Bronchial epithelial cell (primary cell): ENCODE measurements at regions not wholly inside any gene's neighbourhood (a gene's known extent, or its start where the extent isn't known, plus 50 kb on each side); places are given as distances from the start of the nearest gene placed in this dataset.
"Not testable (repeated sequence)": the region's sequence is repeated elsewhere in the genome, so short reads cannot be mapped to it uniquely, and the experiment has no call there.

Experiments
- DNase-seq: peaks from one replicate; pipeline ENCODE4 v3.0.0-alpha.2; 2010; ENCODE audit warnings: low read depth
- FAIRE-seq: peaks from 2 replicates; lab custom pipeline; 2011; peaks lifted over from hg19 to GRCh38; lab: Jason Lieb, UNC
- H3K27me3 ChIP-seq: 2 replicates; pipeline ENCODE4 v1.5.1; 2011; ENCODE audit warnings: low read length; ENCODE audit not compliant: control insufficient read depth, insufficient read depth
- H3K36me3 ChIP-seq: 2 replicates; pipeline ENCODE4 v1.5.1; 2011; ENCODE audit warnings: low read length; ENCODE audit not compliant: control insufficient read depth, insufficient read depth
- H3K4me3 ChIP-seq: 2 replicates; pipeline ENCODE4 v1.5.1; 2011; ENCODE audit warnings: mild to moderate bottlenecking, low read depth, low read length, control low read depth
- CTCF ChIP-seq: IDR thresholded peaks from 2 replicates; pipeline ENCODE4 v1.5.1; 2011; ENCODE audit warnings: mild to moderate bottlenecking, moderate library complexity, low read length, control low read depth, inconsistent platforms; ENCODE audit not compliant: insufficient read depth, severe bottlenecking

GRCh38 chr17:26773189-26774188 is 520.4 kb upstream of the WSB1 start:
- H3K4me3 ChIP-seq = no peak overlapping the region
- FAIRE-seq (no peak), DNase-seq (no peak)
- H3K27me3 ChIP-seq = no peaks in the 10 kb centered on the region
- no peak for TF ChIP-seq CTCF
- H3K36me3 ChIP-seq = no peaks in the 10 kb centered on the region

- FAIRE-seq (no peak), DNase-seq (no peak)
- no peak overlapping the region for H3K4me3 ChIP-seq
- no peaks in the 10 kb centered on the region for H3K36me3 ChIP-seq
- no peak for TF ChIP-seq CTCF
- H3K27me3 ChIP-seq = no peaks in the 10 kb centered on the region
These were observed 519.4 kb upstream of the WSB1 start for GRCh38 chr17:26774291-26775218.

- Histone ChIP-seq H3K4me3 (no peak overlapping the region), H3K36me3 (no peaks in the 10 kb centered on the region), H3K27me3 (no peaks in the 10 kb centered on the region)
- no peak for DNase-seq
- TF ChIP-seq CTCF = no peak
- FAIRE-seq = no peak
These were observed 518.6 kb upstream of the WSB1 start for GRCh38 chr17:26775219-26775822.

- FAIRE-seq, H3K36me3 ChIP-seq, DNase-seq, H3K27me3 ChIP-seq, H3K4me3 ChIP-seq: not testable (repeated sequence)
These were observed 513.6 kb upstream of the WSB1 start for GRCh38 chr17:26780187-26780814.

- no peaks in the 10 kb centered on the region for H3K27me3 ChIP-seq
- no peak overlapping the region for H3K4me3 ChIP-seq
- DNase-seq (no peak), FAIRE-seq (no peak)
- no peaks in the 10 kb centered on the region for H3K36me3 ChIP-seq
- no peak for TF ChIP-seq CTCF
These were observed 511.8 kb upstream of the WSB1 start for GRCh38 chr17:26782153-26782552.
